IMR-90 (cell line): ENCODE measurements at regions not wholly inside any gene's neighbourhood (a gene's known extent, or its start where the extent isn't known, plus 50 kb on each side); places are given as distances from the start of the nearest gene placed in this dataset.

ENCODE experiments used
- CTCF ChIP-seq: conservative IDR thresholded peaks from 2 replicates; pipeline ENCODE4 v1.5.1; 2012; ENCODE audit warnings: mild to moderate bottlenecking, low read depth, low read length, improper control_type of control experiment
- RAD21 ChIP-seq: IDR thresholded peaks from 2 replicates; pipeline ENCODE4 v1.6.1; 2012; ENCODE audit warnings: low read length, improper control_type of control experiment

DNA sequence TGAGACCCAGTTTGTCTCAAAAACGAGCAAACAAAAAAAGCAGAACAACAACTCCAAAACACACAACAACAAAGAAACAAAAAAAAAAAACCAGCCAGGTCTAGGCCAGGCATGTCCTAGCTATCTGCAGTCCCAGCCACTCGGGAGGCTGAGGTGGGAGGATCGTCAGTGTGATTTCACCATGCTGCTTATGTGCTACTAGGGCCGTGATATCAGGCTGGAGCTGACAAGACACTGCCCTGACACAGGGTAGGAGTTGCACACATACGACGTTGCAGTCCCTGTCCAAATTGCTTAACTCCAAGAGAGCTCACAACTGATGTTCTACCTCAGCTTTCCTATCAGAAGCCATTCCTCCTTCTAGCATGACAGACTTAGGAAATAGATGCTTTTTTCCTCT lies 204.9 kb downstream of the AASDH start:
- TF ChIP-seq CTCF (no peak), RAD21 (no peak)
